HUES6 (cell line): ENCODE measurements at regions not wholly inside any gene's neighbourhood (a gene's known extent, or its start where the extent isn't known, plus 50 kb on each side); places are given as distances from the start of the nearest gene placed in this dataset.

ENCODE experiments used
- H3K27ac ChIP-seq: 2 replicates; pipeline ENCODE4 v1.7.0; 2013; ENCODE audit warnings: low read depth, mild to moderate bottlenecking, low read length, inconsistent platforms
- H3K27me3 ChIP-seq: 2 replicates; pipeline ENCODE4 v1.6.1; 2013; ENCODE audit warnings: low read length; ENCODE audit not compliant: control insufficient read depth, insufficient read depth
- H3K36me3 ChIP-seq: 2 replicates; pipeline ENCODE4 v1.6.1; 2013; ENCODE audit warnings: low read length; ENCODE audit not compliant: control insufficient read depth, insufficient read depth
- H3K4me1 ChIP-seq: 2 replicates; pipeline ENCODE4 v1.6.1; 2013; ENCODE audit warnings: low read length; ENCODE audit not compliant: control insufficient read depth, insufficient read depth
- H3K4me3 ChIP-seq: 2 replicates; pipeline ENCODE4 v1.5.1; 2013; ENCODE audit warnings: low read depth, low read length
- H3K9ac ChIP-seq: one replicate; pipeline ENCODE4 v1.6.1; 2013; ENCODE audit warnings: mild to moderate bottlenecking, low read length
- H3K9me3 ChIP-seq: 2 replicates; pipeline ENCODE4 v1.6.1; 2013; ENCODE audit warnings: low read depth, low read length; ENCODE audit not compliant: control insufficient read depth, insufficient read depth

GRCh38 chr2:134142903-134143302, 111.0 kb upstream of the MGAT5 start:
- no peak overlapping the region for H3K4me3 ChIP-seq
- H3K9me3 ChIP-seq, result no peaks in the 10 kb centered on the region; the same call in 1 of the 2 replicates
- no peak overlapping the region for H3K9ac ChIP-seq
- H3K27me3 ChIP-seq, result no peaks in the 10 kb centered on the region
- no peaks in the 10 kb centered on the region for H3K36me3 ChIP-seq
- H3K4me1 ChIP-seq, result peaks cover 37% of the 10 kb centered on the region
- 0 out of 2 replicates have a peak overlapping the region, but pooled peaks have one; percentile 16 for H3K27ac ChIP-seq

- Histone ChIP-seq H3K9me3 (no peaks in the 10 kb centered on the region; the same call in 1 of the 2 replicates), H3K36me3 (no peaks in the 10 kb centered on the region), H3K4me1 (peaks cover 37% of the 10 kb centered on the region), H3K27me3 (no peaks in the 10 kb centered on the region), H3K9ac (no peak overlapping the region), H3K27ac (no peak overlapping the region), H3K4me3 (no peak overlapping the region)
These were observed 110.3 kb upstream of the MGAT5 start for GRCh38 chr2:134143568-134143967.

GRCh38 chr2:134144081-134144596, 109.7 kb upstream of the MGAT5 start:
- H3K27me3 ChIP-seq, result no peaks in the 10 kb centered on the region
- no peak overlapping the region for H3K9ac ChIP-seq
- H3K4me3 ChIP-seq, result no peak overlapping the region
- no peaks in the 10 kb centered on the region for H3K36me3 ChIP-seq
- peaks cover 37% of the 10 kb centered on the region for H3K4me1 ChIP-seq
- no peaks in the 10 kb centered on the region; the same call in 1 of the 2 replicates for H3K9me3 ChIP-seq
- no peak overlapping the region for H3K27ac ChIP-seq

GRCh38 chr2:134144651-134145050, 109.2 kb upstream of the MGAT5 start:
- Histone ChIP-seq H3K27me3 (no peaks in the 10 kb centered on the region), H3K9me3 (no peaks in the 10 kb centered on the region; the same call in 1 of the 2 replicates), H3K27ac (no peak overlapping the region), H3K9ac (no peak overlapping the region), H3K4me3 (no peak overlapping the region), H3K36me3 (no peaks in the 10 kb centered on the region), H3K4me1 (peaks cover 38% of the 10 kb centered on the region)

GRCh38 chr2:134145519-134145918, 108.4 kb upstream of the MGAT5 start:
- H3K9ac ChIP-seq, result no peak overlapping the region
- peaks cover 44% of the 10 kb centered on the region for H3K4me1 ChIP-seq
- H3K9me3 ChIP-seq, result no peaks in the 10 kb centered on the region; the same call in 1 of the 2 replicates
- H3K4me3 ChIP-seq, result no peak overlapping the region
- H3K36me3 ChIP-seq, result no peaks in the 10 kb centered on the region
- no peak overlapping the region for H3K27ac ChIP-seq
- H3K27me3 ChIP-seq, result no peaks in the 10 kb centered on the region

- peaks cover 44% of the 10 kb centered on the region for H3K4me1 ChIP-seq
- no peak overlapping the region for H3K9ac ChIP-seq
- H3K9me3 ChIP-seq, result no peaks in the 10 kb centered on the region; the same call in 1 of the 2 replicates
- H3K27ac ChIP-seq, result no peak overlapping the region
- H3K36me3 ChIP-seq, result no peaks in the 10 kb centered on the region
- H3K27me3 ChIP-seq, result no peaks in the 10 kb centered on the region
- no peak overlapping the region for H3K4me3 ChIP-seq
These were observed 107.7 kb upstream of the MGAT5 start for GRCh38 chr2:134146161-134146560.

GRCh38 chr2:134146620-134147019, 107.3 kb upstream of the MGAT5 start:
- Histone ChIP-seq H3K27me3 (no peaks in the 10 kb centered on the region), H3K27ac (no peak overlapping the region), H3K4me3 (no peak overlapping the region), H3K4me1 (peaks cover 41% of the 10 kb centered on the region), H3K36me3 (no peaks in the 10 kb centered on the region), H3K9me3 (no peaks in the 10 kb centered on the region; the same call in 1 of the 2 replicates), H3K9ac (no peak overlapping the region)

GRCh38 chr2:134148172-134148571, 105.7 kb upstream of the MGAT5 start:
- Histone ChIP-seq H3K27me3 (no peaks in the 10 kb centered on the region), H3K9ac (no peak overlapping the region), H3K9me3 (no peaks in the 10 kb centered on the region; the same call in 1 of the 2 replicates), H3K36me3 (no peaks in the 10 kb centered on the region), H3K27ac (no peak overlapping the region), H3K4me3 (no peak overlapping the region), H3K4me1 (peaks cover 28% of the 10 kb centered on the region)

GRCh38 chr2:134148843-134149472, 104.9 kb upstream of the MGAT5 start:
- peaks cover 21% of the 10 kb centered on the region for H3K4me1 ChIP-seq
- H3K4me3 ChIP-seq, result no peak overlapping the region
- no peaks in the 10 kb centered on the region for H3K9me3 ChIP-seq
- no peak overlapping the region for H3K9ac ChIP-seq
- no peaks in the 10 kb centered on the region for H3K27me3 ChIP-seq
- no peak overlapping the region for H3K27ac ChIP-seq
- H3K36me3 ChIP-seq, result no peaks in the 10 kb centered on the region

- H3K4me3 ChIP-seq, result no peak overlapping the region
- H3K9me3 ChIP-seq, result no peaks in the 10 kb centered on the region
- no peaks in the 10 kb centered on the region for H3K36me3 ChIP-seq
- H3K4me1 ChIP-seq, result peaks cover 22% of the 10 kb centered on the region
- H3K27ac ChIP-seq, result no peak overlapping the region
- no peak overlapping the region for H3K9ac ChIP-seq
- H3K27me3 ChIP-seq, result no peaks in the 10 kb centered on the region
These were observed 104.0 kb upstream of the MGAT5 start for GRCh38 chr2:134149904-134150303.

- H3K4me3 ChIP-seq, result no peak overlapping the region
- peaks cover 22% of the 10 kb centered on the region for H3K4me1 ChIP-seq
- H3K36me3 ChIP-seq, result no peaks in the 10 kb centered on the region
These were observed 103.1 kb upstream of the MGAT5 start for GRCh38 chr2:134150760-134151159.

More at GRCh38 chr2:134150760-134151159, 103.1 kb upstream of the MGAT5 start:
- Histone ChIP-seq H3K9me3 (no peaks in the 10 kb centered on the region), H3K27me3 (no peaks in the 10 kb centered on the region), H3K9ac (no peak overlapping the region), H3K27ac (no peak overlapping the region)
